ENCODE measurements at regions not wholly inside any gene's neighbourhood (a gene's known extent, or its start where the extent isn't known, plus 50 kb on each side); places are given as distances from the start of the nearest gene placed in this dataset.

DNA sequence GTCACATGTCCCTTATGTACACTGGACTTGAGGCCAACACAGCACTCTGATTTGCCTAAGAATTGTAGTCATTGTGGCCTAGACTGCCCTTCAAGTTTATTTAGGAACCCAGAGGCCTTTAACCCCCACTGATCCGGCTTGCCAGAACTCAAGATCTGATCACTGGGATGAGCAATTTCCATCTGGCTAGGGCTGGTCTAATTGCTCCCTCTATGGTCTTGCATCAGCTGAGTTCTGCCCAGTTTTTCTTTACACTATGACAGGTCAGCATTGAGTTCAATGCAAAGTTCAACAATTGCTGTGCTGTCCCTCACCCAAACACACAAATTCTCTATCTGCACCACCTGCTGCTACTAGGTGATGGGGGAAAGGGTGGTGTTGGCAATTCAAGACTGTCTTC is 146.9 kb upstream of the MDGA2 start:
- TF ChIP-seq, protein P1, sequence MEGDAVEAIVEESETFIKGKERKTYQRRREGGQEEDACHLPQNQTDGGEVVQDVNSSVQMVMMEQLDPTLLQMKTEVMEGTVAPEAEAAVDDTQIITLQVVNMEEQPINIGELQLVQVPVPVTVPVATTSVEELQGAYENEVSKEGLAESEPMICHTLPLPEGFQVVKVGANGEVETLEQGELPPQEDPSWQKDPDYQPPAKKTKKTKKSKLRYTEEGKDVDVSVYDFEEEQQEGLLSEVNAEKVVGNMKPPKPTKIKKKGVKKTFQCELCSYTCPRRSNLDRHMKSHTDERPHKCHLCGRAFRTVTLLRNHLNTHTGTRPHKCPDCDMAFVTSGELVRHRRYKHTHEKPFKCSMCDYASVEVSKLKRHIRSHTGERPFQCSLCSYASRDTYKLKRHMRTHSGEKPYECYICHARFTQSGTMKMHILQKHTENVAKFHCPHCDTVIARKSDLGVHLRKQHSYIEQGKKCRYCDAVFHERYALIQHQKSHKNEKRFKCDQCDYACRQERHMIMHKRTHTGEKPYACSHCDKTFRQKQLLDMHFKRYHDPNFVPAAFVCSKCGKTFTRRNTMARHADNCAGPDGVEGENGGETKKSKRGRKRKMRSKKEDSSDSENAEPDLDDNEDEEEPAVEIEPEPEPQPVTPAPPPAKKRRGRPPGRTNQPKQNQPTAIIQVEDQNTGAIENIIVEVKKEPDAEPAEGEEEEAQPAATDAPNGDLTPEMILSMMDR (IDR thresholded peaks at IDR 0.05): no peak
- DNase-seq: no peak
- Mint-ChIP-seq H3K27me3 (no peaks in the 10 kb centered on the region), H3K4me3 (no peak overlapping the region), H3K4me1 (no peaks in the 10 kb centered on the region), H3K36me3 (ENCODE audit: low read depth) (no peaks in the 10 kb centered on the region), H3K27ac (no peak overlapping the region), H3K9me3 (peaks cover 2% of the 10 kb centered on the region)
- ChIA-PET CTCF (no interaction called here), POLR2A (no interaction called here)
- no peak for ATAC-seq (ENCODE audit: low read depth)
- intact Hi-C loops (cut with micrococcal nuclease): no loop called here

DNA sequence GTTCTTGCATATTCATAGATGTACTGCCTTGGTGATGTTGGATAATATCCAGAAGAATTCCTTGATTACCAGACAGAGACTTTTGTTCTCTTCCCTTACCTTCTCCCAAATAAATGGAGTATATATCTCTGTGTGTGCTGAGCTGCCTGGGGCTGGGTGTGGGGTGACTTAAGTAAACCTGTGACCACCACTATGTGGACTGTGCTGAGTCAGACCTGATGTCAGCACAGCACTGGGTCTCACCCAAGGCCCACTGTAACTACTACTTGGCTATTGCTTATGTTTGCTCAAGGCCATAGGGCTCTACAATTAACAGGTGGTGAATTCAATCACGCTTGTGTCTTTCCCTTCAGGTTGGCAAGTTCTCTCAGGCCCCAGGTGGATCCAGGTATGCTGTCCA is 145.7 kb upstream of the MDGA2 start:
- ChIA-PET POLR2A (no interaction called here), CTCF (no interaction called here)
- Mint-ChIP-seq H3K36me3 (ENCODE audit: low read depth) (no peaks in the 10 kb centered on the region), H3K4me3 (no peak overlapping the region), H3K9me3 (peaks cover 4% of the 10 kb centered on the region), H3K27me3 (no peaks in the 10 kb centered on the region), H3K4me1 (no peaks in the 10 kb centered on the region), H3K27ac (no peak overlapping the region)
- DNase-seq (no peak), ATAC-seq (ENCODE audit: low read depth) (no peak)
- TF ChIP-seq, protein P1 (IDR thresholded peaks at IDR 0.05): no peak
- intact Hi-C loops (cut with micrococcal nuclease): no loop called here

DNA sequence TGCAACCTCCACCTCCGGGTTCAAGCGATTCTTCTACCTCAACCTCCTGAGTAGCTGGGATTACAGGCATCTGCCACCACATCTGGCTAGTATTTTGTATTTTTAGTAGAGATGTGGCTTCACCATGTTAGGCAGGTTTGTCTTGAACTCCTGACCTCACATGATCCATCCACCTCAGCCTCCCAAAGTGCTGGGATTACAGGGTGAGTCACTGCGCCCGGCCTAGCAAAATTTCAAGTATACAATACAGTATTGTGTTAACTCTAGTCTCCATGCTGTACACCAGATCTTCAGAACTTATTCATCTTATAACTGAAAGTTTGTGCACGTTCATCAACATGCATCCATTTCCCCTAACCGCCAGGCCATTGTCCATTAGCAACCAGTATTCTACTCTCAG is 115.1 kb upstream of the MDGA2 start:
- CTCF ChIA-PET: no interaction called here

DNA sequence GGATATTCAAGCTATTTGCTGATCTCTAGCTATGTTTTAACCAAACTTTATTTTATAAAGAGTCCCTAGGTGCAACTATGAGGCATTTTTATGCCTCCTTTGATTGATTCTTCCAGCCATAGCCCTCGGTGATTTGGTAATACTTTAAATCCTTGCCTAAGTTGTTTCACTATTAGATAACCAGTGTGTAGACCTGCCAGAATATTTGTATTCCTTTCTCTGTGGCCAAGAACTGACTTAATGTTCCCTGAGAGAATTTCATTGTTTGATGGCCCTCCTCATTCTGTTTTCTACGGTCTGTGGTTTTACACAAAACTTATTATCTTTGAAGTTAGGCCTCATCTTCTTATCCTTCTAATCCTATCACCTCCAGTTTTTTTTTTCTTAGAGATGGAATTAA is 109.7 kb upstream of the MDGA2 start:
- POLR2A ChIA-PET: no interaction called here
- TF ChIP-seq, protein P1 (IDR thresholded peaks at IDR 0.05): no peak
- CTCF ChIA-PET: no interaction called here
- no peaks in the 10 kb centered on the region for H3K4me1 Mint-ChIP-seq
- H3K36me3 Mint-ChIP-seq (ENCODE audit: low read depth): no peaks in the 10 kb centered on the region
- no peak for ATAC-seq (ENCODE audit: low read depth)
- no peak for DNase-seq
- no peaks in the 10 kb centered on the region for H3K9me3 Mint-ChIP-seq
- H3K4me3 Mint-ChIP-seq: no peak overlapping the region
- no peaks in the 10 kb centered on the region for H3K27me3 Mint-ChIP-seq
- intact Hi-C loops (cut with micrococcal nuclease): no loop called here
- no peak overlapping the region for H3K27ac Mint-ChIP-seq

More for the DNA sequence above, 115.1 kb upstream of the MDGA2 start:
- H3K4me3 Mint-ChIP-seq: no peak overlapping the region
- no peaks in the 10 kb centered on the region for H3K36me3 Mint-ChIP-seq (ENCODE audit: low read depth)
- H3K27me3 Mint-ChIP-seq: no peaks in the 10 kb centered on the region
- DNase-seq (no peak), ATAC-seq (ENCODE audit: low read depth) (no peak)
- intact Hi-C loops (cut with micrococcal nuclease): no loop called here
- TF ChIP-seq, protein P1 (IDR thresholded peaks at IDR 0.05): no peak
- H3K4me1 Mint-ChIP-seq: no peaks in the 10 kb centered on the region
- peaks cover 5% of the 10 kb centered on the region for H3K9me3 Mint-ChIP-seq
- H3K27ac Mint-ChIP-seq: no peak overlapping the region
- POLR2A ChIA-PET: no interaction called here

DNA sequence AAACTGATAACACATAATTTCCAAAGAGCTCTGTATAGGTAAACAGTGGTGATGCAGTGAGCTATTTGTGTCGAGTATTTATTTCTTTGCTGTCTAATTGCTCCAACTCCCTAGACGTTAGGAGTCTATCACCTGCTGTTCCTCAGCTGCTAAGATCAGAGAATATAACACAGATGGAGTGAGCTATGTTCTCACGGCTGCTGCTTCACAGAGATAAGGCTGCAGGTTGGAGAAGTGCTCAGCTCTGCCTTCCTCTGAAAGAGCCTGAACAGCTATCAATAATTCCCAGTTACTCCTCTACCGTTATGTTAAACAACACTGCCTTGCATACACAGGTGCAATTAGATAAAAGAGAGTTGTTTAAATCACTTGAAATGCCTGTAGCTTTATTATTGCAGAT is 103.2 kb upstream of the MDGA2 start:
- ChIA-PET CTCF (no interaction called here), POLR2A (no interaction called here)
- Mint-ChIP-seq H3K4me3 (no peak overlapping the region), H3K36me3 (ENCODE audit: low read depth) (no peaks in the 10 kb centered on the region), H3K4me1 (no peaks in the 10 kb centered on the region), H3K27me3 (no peaks in the 10 kb centered on the region), H3K9me3 (no peaks in the 10 kb centered on the region), H3K27ac (no peak overlapping the region)
- DNase-seq: no peak
- ATAC-seq (ENCODE audit: low read depth): no peak
- TF ChIP-seq, protein P1 (IDR thresholded peaks at IDR 0.05): no peak
- intact Hi-C loops (cut with micrococcal nuclease): no loop called here
